ENCODE measurements at regions not wholly inside any gene's neighbourhood (a gene's known extent, or its start where the extent isn't known, plus 50 kb on each side); places are given as distances from the start of the nearest gene placed in this dataset.

GRCh38 chr10:130757821-130758489 lies 553.6 kb downstream of the TCERG1L start:
- no peaks in the 10 kb centered on the region for H3F3A ChIP-seq (replicated peaks; ENCODE audit: low read depth)
- H3K4me1 Mint-ChIP-seq: no peaks in the 10 kb centered on the region
- H3K36me3 Mint-ChIP-seq (ENCODE audit: low read depth): peaks cover 14% of the 10 kb centered on the region; the same call in 2 of the 3 replicates
- TF ChIP-seq CREB1 (CRISPR knock-in tag; IDR thresholded peaks at IDR 0.05; ENCODE audit: low read depth): no peak
- no peak for TF ChIP-seq JUNB (IDR thresholded peaks at IDR 0.05; ENCODE audit: unreplicated experiment)
- TF ChIP-seq REST (IDR thresholded peaks at IDR 0.05; ENCODE audit: unreplicated experiment): no peak
- no peak for TF ChIP-seq NANOG (IDR thresholded peaks at IDR 0.05; ENCODE audit: borderline replicate concordance)
- TF ChIP-seq ZNF331 (CRISPR knock-in tag; IDR thresholded peaks at IDR 0.05; ENCODE audit: low read depth): no peak
- no peak for TF ChIP-seq ZNF114 (CRISPR knock-in tag; IDR thresholded peaks at IDR 0.05)
- no peak for TF ChIP-seq EZH2 (IDR thresholded peaks at IDR 0.05; ENCODE audit: low read depth, unreplicated experiment)
- TF ChIP-seq, protein P1, sequence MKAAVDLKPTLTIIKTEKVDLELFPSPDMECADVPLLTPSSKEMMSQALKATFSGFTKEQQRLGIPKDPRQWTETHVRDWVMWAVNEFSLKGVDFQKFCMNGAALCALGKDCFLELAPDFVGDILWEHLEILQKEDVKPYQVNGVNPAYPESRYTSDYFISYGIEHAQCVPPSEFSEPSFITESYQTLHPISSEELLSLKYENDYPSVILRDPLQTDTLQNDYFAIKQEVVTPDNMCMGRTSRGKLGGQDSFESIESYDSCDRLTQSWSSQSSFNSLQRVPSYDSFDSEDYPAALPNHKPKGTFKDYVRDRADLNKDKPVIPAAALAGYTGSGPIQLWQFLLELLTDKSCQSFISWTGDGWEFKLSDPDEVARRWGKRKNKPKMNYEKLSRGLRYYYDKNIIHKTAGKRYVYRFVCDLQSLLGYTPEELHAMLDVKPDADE (IDR thresholded peaks at IDR 0.05): no peak
- TF ChIP-seq CTCF (conservative IDR thresholded peaks at IDR 0.05; ENCODE audit: low read depth in 2 of 2): no peak
- no peak for TF ChIP-seq POLR2AphosphoS5 (IDR thresholded peaks at IDR 0.05; ENCODE audit: low read depth)
- no peak for TF ChIP-seq STAT1 (IDR thresholded peaks at IDR 0.05; ENCODE audit: unreplicated experiment)
- TF ChIP-seq ZNF462 (CRISPR knock-in tag; IDR thresholded peaks at IDR 0.05): no peak
- TF ChIP-seq EZH2phosphoT487 (IDR thresholded peaks at IDR 0.05; ENCODE audit: unreplicated experiment): no peak
- no peak overlapping the region for H3K27ac ChIP-seq (ENCODE audit: low read depth)
- ATAC-seq: no peak
- no peaks in the 10 kb centered on the region for H3K36me3 ChIP-seq (ENCODE audit: insufficient read depth)
- H3K27me3 Mint-ChIP-seq (ENCODE audit: insufficient read depth, low read depth, poor library complexity): peaks cover 4% of the 10 kb centered on the region
- no peak overlapping the region for H3K4me3 Mint-ChIP-seq
- H3K79me2 ChIP-seq (replicated peaks; ENCODE audit: insufficient read depth): no peaks in the 10 kb centered on the region
- no peak overlapping the region for H3K4me3 ChIP-seq
- DNase-seq (ENCODE audit: low spot score): no peak
- no peaks in the 10 kb centered on the region for H3K4me1 ChIP-seq (ENCODE audit: insufficient read depth)
- H2AFZ ChIP-seq: no peak overlapping the region
- H3K4me2 ChIP-seq: no peak overlapping the region
- H3K9me2 ChIP-seq (ENCODE audit: insufficient read depth): no peaks in the 10 kb centered on the region
- H4K20me1 ChIP-seq (replicated peaks; ENCODE audit: insufficient read depth): no peaks in the 10 kb centered on the region
- no peak overlapping the region for H3K27ac Mint-ChIP-seq
- no peaks in the 10 kb centered on the region for H3K27me3 ChIP-seq (ENCODE audit: insufficient read depth)
- peaks cover 70% of the 10 kb centered on the region for H3K9me3 Mint-ChIP-seq

All from GM23338 (cell line).